HG03108 (cell line): ENCODE measurements at regions not wholly inside any gene's neighbourhood (a gene's known extent, or its start where the extent isn't known, plus 50 kb on each side); places are given as distances from the start of the nearest gene placed in this dataset.

ENCODE experiments used
- ATAC-seq: cut with Tn5 transposase; IDR thresholded peaks from one replicate; pipeline ENCODE4 v1.9.1; 2021; ENCODE audit warnings: moderate library complexity; ENCODE audit not compliant: unreplicated experiment

- no peak for ATAC-seq
Measured at GRCh38 chr4:145251391-145251790, 71.0 kb upstream of the OTUD4 start.

GRCh38 chr4:145248971-145249370 is 68.6 kb upstream of the OTUD4 start:
- no peak for ATAC-seq

- no peak for ATAC-seq
Measured at GRCh38 chr4:145248502-145248901, 68.1 kb upstream of the OTUD4 start.

- ATAC-seq: peak; percentile 98
Measured at GRCh38 chr4:145234091-145234706, 53.8 kb upstream of the OTUD4 start.

- no peak for ATAC-seq
Measured at GRCh38 chr4:145231906-145232700, 51.7 kb upstream of the OTUD4 start.

- no peak for ATAC-seq
Measured at GRCh38 chr4:145230726-145231125, 50.3 kb upstream of the OTUD4 start.
